DMS53 treated with DMSO at 0.1 percent for 48 hours (cell line): ENCODE measurements at regions not wholly inside any gene's neighbourhood (a gene's known extent, or its start where the extent isn't known, plus 50 kb on each side); places are given as distances from the start of the nearest gene placed in this dataset.

Experiments used
- DNase-seq: peaks from one replicate; lab custom pipeline; 2025; ENCODE audit not compliant: unreplicated experiment; lab: John Stamatoyannopoulos, UW

- no peak for DNase-seq
Measured at GRCh38 chr7:114853189-114853588, 68.7 kb upstream of the MDFIC start.

- no peak for DNase-seq
Measured at GRCh38 chr7:114854369-114854768, 67.5 kb upstream of the MDFIC start.

DNA sequence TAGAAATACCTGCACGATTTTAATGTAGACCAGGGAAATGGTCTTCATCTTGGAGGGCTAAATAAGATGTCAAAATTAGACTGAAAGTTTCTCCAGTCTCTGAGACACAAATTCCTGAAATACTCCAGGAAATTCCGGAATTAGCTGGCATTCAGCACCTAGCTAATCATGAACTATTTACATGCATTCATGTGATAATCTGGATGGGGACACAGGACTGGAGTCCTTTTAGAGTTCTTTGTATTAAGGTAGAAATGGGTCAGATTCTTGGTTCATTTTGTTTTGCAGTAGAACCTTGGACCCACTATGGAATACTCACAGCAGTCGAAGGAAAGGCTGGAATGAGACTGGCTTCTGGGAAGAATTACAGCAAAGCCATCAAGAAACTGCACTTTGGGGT lies 65.3 kb upstream of the MDFIC start:
- DNase-seq = no peak

DNA sequence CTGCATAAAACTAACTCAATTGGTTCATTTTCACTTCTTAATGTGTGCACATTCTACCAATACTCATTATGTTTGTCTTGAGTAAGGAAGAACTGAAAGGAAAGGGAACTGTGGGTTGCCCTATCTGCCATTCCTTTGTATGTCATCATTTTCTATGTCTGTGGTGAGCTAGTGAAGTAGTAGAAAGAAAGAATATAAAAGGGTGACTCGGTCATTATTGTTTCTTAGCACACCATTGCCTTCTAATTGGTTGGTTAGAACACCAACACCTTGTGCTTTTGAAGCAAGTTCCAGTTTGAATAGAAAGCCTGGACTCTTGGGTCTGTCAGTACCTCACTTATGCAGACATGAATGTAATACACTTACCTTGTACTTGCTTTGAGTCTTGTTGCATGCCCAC lies 64.3 kb upstream of the MDFIC start:
- DNase-seq = no peak

- no peak for DNase-seq
Measured at GRCh38 chr7:114859477-114859876, 62.4 kb upstream of the MDFIC start.

DNA sequence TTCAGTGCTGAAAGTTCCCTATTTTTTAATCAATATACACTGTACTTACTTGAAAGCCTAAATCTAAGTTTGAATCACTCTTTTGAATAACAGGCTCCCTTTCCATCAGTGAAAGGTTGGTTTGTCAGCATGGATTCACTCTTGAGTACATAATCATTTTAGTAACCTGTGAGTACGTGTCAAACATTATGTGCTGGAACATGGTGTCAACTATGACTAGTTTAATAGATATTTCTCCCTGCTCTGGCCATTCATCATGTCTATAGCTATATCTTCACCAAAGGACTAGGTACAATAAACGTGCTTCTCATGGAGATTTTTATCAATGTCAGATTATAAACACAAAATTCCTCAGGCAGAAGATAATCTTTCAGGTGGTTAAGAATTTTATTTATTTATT lies 61.7 kb upstream of the MDFIC start:
- DNase-seq = no peak

DNA sequence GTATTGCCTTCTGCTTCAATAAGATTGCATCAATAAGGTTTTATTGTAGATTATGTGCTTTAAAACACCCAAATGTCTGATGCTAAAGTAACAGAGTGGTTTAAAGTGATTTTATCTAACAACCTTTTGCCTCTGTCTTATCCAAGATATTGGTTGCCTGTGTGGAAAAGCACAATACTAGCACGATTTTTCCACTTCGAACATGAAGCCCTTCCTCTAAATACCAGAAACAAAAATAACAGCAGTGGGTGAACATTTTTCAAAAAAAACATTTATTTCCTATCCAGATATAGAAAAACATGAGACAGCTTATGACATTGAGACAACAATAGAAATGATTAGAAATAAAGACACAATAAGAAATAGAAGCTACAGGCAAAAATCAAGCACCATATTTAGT lies 59.5 kb upstream of the MDFIC start:
- DNase-seq = no peak

- no peak for DNase-seq
Measured at GRCh38 chr7:114864278-114864677, 57.6 kb upstream of the MDFIC start.

DNA sequence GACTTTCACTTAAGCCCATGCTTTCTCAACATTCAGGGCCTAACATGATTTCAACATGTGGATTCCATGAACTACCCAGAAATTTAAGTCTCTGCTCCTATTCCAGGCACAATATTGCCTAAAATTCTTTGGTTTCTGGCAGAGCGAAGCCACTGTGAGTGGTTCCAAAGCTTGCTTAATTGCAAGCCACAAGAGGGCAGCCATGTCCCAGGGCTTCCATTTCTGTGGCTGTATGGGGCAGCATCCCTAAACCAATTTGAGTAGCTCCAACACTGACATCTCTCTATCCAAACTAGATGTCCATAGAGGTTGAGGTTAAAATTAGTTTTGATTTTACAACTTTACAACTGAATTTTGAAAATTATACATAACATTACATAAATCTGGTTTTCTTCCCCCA lies 56.3 kb upstream of the MDFIC start:
- peak; percentile 50 for DNase-seq
